ENCODE measurements at regions not wholly inside any gene's neighbourhood (a gene's known extent, or its start where the extent isn't known, plus 50 kb on each side); places are given as distances from the start of the nearest gene placed in this dataset.

GRCh38 chr2:212908682-212909435 lies 242.6 kb downstream of the IKZF2 start:
- TF ChIP-seq, protein P1, sequence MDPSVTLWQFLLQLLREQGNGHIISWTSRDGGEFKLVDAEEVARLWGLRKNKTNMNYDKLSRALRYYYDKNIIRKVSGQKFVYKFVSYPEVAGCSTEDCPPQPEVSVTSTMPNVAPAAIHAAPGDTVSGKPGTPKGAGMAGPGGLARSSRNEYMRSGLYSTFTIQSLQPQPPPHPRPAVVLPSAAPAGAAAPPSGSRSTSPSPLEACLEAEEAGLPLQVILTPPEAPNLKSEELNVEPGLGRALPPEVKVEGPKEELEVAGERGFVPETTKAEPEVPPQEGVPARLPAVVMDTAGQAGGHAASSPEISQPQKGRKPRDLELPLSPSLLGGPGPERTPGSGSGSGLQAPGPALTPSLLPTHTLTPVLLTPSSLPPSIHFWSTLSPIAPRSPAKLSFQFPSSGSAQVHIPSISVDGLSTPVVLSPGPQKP (IDR thresholded peaks at IDR 0.05; ENCODE audit: low read depth, low read length): no peak
- no peak for TF ChIP-seq REST (IDR thresholded peaks at IDR 0.05; ENCODE audit: low read depth, low read length)

Data from GM12878 (cell line).